ENCODE measurements at regions not wholly inside any gene's neighbourhood (a gene's known extent, or its start where the extent isn't known, plus 50 kb on each side); places are given as distances from the start of the nearest gene placed in this dataset.

DNA sequence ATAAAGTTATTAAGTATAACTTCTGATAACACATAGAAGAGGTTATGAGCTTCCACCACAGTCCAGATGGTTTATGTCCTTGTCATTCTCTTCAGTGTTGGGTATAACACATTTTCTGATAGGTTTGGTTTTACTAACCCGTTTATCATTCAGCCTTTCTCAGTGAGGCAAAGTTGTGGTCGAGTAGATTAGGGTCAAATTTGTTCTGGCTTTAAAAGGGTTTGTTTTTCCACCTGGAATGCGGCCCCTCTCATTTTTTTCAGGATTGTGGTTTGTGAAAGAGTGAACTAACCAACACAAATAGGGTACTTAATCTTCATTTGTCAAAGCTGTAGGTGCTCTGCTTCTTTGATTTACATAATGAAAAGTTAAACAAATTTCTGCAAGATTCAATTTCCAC lies 204.2 kb upstream of the ASCC3 start:
- no CpG with 5 or more reads among the region's 3 CpGs for WGBS (ENCODE audit: extremely low coverage, insufficient read length, low lambda C conversion rate)

More for the DNA sequence above, 204.2 kb upstream of the ASCC3 start:
- H3K23ac ChIP-seq (ENCODE audit: insufficient read length, low read depth, low read length): no peak overlapping the region
- no peaks in the 10 kb centered on the region for H4K20me1 ChIP-seq (ENCODE audit: control insufficient read depth, insufficient read depth, insufficient read length)
- Mint-ChIP-seq H3K27me3 (ENCODE audit: low read depth) (no peaks in the 10 kb centered on the region), H3K4me1 (peaks cover 33 to 34% of the 10 kb centered on the region in 2 experiments), H3K9me3 (peaks cover 0 to 3% of the 10 kb centered on the region in 2 experiments; a peak in 2 of 5 replicates), H3K36me3 (ENCODE audit: insufficient read depth in 1 of 3, low read depth in 3 of 3) (no peaks in the 10 kb centered on the region), H3K27ac (peak overlapping the region; percentile 36 to 95 (median 39); a peak in 6 of 7 replicates), H3K4me3 (no peak overlapping the region)
- H2AFZ ChIP-seq (ENCODE audit: low read length): no peak overlapping the region
- H3K27ac ChIP-seq (ENCODE audit: insufficient read length, low read depth, low read length): peak overlapping the region; percentile 60
- TF ChIP-seq, protein P1, sequence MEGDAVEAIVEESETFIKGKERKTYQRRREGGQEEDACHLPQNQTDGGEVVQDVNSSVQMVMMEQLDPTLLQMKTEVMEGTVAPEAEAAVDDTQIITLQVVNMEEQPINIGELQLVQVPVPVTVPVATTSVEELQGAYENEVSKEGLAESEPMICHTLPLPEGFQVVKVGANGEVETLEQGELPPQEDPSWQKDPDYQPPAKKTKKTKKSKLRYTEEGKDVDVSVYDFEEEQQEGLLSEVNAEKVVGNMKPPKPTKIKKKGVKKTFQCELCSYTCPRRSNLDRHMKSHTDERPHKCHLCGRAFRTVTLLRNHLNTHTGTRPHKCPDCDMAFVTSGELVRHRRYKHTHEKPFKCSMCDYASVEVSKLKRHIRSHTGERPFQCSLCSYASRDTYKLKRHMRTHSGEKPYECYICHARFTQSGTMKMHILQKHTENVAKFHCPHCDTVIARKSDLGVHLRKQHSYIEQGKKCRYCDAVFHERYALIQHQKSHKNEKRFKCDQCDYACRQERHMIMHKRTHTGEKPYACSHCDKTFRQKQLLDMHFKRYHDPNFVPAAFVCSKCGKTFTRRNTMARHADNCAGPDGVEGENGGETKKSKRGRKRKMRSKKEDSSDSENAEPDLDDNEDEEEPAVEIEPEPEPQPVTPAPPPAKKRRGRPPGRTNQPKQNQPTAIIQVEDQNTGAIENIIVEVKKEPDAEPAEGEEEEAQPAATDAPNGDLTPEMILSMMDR (conservative IDR thresholded peaks at IDR 0.05): no peak
- no peaks in the 10 kb centered on the region for H3K27me3 ChIP-seq (ENCODE audit: insufficient read depth, low read length)
- H3K4ac ChIP-seq (ENCODE audit: low read depth, low read length): no peak overlapping the region
- peak overlapping the region; percentile 36 for H3K4me2 ChIP-seq (ENCODE audit: insufficient read depth, insufficient read length, low read length)
- no peak overlapping the region for H4K8ac ChIP-seq (replicated peaks; ENCODE audit: insufficient read length, low read depth, low read length)
- H2BK20ac ChIP-seq (ENCODE audit: low read depth, low read length, poor library complexity, severe bottlenecking): no peak overlapping the region
- H3K56ac ChIP-seq (ENCODE audit: insufficient read length, low read depth, low read length): no peak overlapping the region
- no peak overlapping the region for H2BK5ac ChIP-seq (ENCODE audit: insufficient read length, low read length)
- H3T11ph ChIP-seq (ENCODE audit: low read length): no peak overlapping the region
- no peaks in the 10 kb centered on the region for H3K79me2 ChIP-seq (ENCODE audit: insufficient read depth, low read length)
- no peak overlapping the region for H3K18ac ChIP-seq (ENCODE audit: insufficient read length, low read depth, low read length)
- H3K9ac ChIP-seq (ENCODE audit: extremely low read depth, insufficient read length, low read length): no peak overlapping the region
- H2BK15ac ChIP-seq (ENCODE audit: low read depth, low read length): no peak overlapping the region
- H4K5ac ChIP-seq (ENCODE audit: insufficient read length, low read depth, low read length): no peak overlapping the region
- no peaks in the 10 kb centered on the region for H3K9me3 ChIP-seq (ENCODE audit: control insufficient read depth, low read depth, low read length)
- no peaks in the 10 kb centered on the region for H3K23me2 ChIP-seq (ENCODE audit: insufficient read length, low read depth, low read length, poor library complexity, severe bottlenecking)
- no peak overlapping the region for H2BK120ac ChIP-seq (ENCODE audit: low read depth, low read length, poor library complexity, severe bottlenecking)
- DNase-seq: no peak
- no peaks in the 10 kb centered on the region for H3K79me1 ChIP-seq (ENCODE audit: insufficient read depth, low read depth, low read length, poor library complexity, severe bottlenecking)
- H4K91ac ChIP-seq (ENCODE audit: insufficient read length, low read depth, low read length): no peak overlapping the region
- H2BK12ac ChIP-seq (ENCODE audit: insufficient read length, low read depth, low read length): no peak overlapping the region
- no peak overlapping the region for H2AK5ac ChIP-seq (ENCODE audit: insufficient read length, low read length)
- H3K14ac ChIP-seq (ENCODE audit: insufficient read depth, low read length): no peak overlapping the region
- peaks cover 5% of the 10 kb centered on the region; the same call in 1 of the 2 replicates for H3K4me1 ChIP-seq (ENCODE audit: insufficient read depth, low read length)

All from H9 (cell line).